GM18951 (cell line): ENCODE measurements at regions not wholly inside any gene's neighbourhood (a gene's known extent, or its start where the extent isn't known, plus 50 kb on each side); places are given as distances from the start of the nearest gene placed in this dataset.
"Not testable (repeated sequence)": the region's sequence is repeated elsewhere in the genome, so short reads cannot be mapped to it uniquely, and the experiment has no call there.

Source experiments
- POLR2A ChIP-seq: IDR thresholded peaks from 4 replicates; pipeline ENCODE4 v1.6.1; 2011; ENCODE audit warnings: mild to moderate bottlenecking; ENCODE audit not compliant: insufficient read length, insufficient read depth; ENCODE audit errors: extremely low read depth
- in situ Hi-C: fragments of 300-500 bp; cut with MboI; formaldehyde crosslinking; loops from one replicate; pipeline ENCODE4 v1.12.0; 2022; ENCODE audit warnings: low sequenced_read_pairs, mixed read lengths, inconsistent platforms; ENCODE audit not compliant: unreplicated experiment

DNA sequence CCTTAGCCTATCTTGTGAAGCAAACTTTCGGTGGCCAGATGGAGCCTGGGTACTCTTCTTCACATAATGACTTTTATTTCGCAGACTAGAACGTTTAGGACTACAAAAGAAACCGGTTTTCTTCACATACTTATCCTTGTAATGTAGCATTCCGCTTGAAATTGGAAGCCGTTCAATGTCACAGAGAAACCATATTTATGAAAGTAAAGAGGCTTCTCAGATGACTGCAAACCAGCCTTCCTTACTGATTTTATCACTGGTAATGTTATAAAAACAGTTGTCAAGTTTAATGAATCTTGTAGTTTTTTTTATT is 94.1 kb downstream of the PPIAL4G start:
- in situ Hi-C loops: no loop called here
- no peak for TF ChIP-seq POLR2A

DNA sequence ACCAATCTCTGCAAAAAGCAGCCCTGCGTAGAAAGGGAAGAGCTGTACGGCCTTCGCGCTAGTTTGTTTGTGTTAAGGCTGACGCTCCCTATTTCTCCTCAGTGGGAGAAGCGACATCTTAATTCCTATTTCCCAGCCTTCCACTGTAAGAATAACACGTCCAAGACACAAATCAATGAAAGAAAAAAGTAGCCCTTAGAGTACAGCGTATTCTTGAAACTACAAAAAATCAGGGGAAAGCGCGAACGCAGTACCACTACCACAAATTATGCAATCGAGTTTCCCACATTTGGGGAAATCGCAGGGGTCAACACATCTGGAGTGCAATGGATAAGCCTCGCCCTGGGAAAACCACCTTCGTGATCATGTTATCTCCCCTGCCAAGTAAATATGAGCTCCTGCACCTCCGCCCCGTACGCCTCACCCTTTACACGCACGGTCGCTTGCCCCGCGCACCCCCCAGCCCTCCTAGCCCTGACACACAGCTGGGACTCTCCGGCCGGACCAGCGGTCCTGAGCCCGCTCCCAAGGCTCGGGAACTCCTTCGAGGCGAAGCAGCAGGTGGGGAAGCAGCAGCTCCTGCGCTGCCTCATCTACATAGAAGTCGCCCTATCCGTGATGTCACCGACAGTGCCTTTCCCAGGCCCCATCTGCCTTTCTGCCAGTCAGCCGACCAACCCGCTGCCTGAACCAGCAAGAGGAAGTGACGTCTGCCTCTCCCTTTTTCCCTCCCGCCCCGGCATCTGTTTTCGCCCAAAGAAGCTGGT is 94.7 kb downstream of the PPIAL4G start:
- TF ChIP-seq POLR2A: peak; percentile 57
- in situ Hi-C loops: no loop called here

DNA sequence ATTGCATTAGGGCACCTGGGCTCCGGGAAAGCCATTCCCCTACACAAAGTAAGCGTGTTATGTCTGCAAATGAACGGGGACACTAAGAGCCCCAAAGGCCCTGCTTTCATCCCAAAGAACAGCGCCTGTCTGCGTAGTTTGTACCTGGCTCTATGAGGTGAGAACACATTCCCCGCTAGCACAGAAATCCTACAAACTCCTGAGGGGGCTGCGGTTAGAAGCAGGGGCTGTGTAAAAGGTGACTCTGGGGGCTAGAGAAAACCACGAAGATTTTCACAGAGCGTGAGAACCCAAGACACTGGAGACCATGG is 95.2 kb downstream of the PPIAL4G start:
- in situ Hi-C loops: not testable (repeated sequence)

DNA sequence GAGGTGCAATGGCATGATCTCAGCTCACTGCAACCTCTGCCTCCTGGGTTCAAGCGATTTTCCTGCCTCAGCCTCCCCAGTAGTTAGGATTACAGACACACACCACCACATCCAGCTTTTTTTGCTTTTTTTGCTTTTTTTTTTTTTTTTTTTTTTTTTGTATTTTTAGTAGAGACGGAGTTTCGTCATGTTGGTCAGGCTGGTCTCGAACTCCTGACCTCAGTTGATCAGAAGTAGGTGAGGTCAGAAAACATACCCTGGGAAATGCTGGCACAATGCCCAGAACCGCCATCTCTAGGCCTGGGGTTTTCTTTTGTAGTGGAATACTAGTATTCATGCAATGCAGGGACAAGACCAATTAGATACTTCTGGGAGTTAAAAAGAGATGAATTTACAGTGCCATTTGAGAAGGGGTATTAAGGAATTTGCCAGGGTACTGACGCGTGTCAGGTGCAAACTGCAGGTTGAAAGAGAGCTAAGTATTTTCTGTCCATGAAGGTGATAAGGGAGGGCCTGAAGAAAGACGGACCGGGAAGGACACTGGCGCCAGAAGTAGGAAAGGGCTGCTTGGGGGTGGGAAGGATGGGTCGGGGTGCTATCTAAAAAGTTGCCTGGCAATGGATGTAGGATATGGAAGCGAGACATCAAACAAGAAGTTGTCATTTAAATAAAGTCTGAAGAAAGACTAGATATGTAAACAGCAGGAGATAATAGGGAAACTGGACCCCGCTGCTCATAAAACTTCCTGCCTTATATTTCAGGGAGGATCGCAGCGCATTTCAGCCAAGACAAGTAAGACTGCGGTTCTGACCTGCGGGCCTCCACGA is 95.8 kb downstream of the PPIAL4G start:
- in situ Hi-C loops: not testable (repeated sequence)

DNA sequence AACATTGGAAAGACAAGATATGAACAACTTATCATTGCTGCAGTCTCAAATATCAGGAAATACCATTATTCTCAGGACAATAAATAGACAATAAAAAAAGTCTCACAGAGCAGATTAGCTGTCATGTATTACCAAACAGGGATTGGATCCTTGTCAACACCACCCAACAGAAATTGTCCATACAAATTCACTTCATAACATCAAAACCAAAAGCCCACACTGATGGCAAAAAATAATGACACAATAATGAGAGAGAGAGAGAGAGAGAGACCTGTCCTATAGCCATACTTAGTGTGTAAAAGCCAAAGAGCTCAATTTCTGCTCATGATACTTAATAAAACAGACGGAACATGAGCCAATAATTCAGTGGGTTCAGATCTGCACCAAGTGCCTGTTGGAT is 96.5 kb downstream of the PPIAL4G start:
- in situ Hi-C loops: no loop called here
- no peak for TF ChIP-seq POLR2A

DNA sequence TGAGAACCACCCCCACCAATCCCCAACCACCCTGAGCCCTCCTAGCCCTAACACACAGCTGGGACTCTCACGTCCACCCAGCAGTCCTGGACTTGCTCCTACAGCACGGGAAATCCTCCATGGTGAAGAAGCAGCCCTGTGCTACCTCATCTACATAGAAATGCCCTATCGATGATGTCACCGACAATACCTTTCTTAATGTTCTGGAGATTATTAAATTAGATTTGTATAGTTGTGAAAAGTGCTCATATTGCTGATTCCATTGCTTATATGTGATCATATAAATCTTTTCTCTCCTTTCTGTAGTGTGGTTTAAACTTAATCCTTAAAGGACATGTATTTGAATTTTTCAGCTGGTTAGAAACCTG is 97.1 kb downstream of the PPIAL4G start:
- in situ Hi-C loops: not testable (repeated sequence)

DNA sequence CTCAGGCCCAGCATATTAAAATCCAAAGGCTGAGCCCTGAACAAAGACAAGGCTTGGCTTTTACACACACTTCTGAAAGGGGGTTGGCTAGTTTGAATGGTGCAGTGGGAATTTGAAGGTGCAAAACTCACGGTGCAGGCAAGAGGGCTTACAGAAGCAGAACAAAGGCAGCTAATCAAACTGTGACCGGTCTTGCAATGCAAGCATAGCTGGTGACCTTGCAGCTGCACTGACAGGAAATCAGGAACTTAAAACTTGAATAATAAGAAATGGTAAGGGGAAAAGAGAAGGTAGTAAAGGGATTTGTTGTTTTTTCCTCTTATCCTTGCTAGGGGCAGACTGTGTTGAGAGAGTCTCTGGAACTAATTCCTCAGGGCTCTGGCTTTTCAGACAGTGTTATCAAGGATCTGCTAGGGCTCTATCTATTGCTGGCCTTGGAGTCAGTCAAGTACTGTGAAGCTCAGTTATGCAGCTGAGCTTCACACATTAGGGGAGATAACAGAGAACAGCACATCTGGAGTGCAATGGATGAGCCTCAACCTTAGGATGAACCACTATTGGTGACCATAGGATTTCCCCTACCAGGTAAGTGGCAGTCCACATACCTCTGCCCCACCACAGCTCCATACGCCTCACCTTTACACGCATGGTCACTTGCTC is 97.6 kb downstream of the PPIAL4G start:
- in situ Hi-C loops: no loop called here
- no peak for TF ChIP-seq POLR2A

DNA sequence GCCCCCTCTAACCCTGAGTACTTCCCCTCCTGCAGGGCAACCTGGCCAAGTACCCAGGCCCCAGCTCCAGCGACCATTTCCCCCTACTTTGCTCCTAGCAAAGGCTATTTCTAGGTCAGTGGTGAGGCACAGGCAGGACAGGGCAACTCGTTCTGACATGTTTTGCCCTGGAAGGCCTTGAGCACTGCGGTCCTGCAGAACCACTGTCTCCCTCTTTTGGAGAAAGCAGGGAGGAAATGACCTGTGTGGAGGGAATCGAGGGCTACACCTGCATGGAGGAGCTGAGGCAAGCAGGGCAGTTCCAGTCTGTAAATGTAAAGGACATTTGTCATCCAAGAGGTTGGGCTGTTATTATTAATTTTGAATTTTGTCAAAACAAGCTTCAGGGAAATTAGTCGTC is 99.1 kb downstream of the PPIAL4G start:
- in situ Hi-C loops: no loop called here
- no peak for TF ChIP-seq POLR2A

DNA sequence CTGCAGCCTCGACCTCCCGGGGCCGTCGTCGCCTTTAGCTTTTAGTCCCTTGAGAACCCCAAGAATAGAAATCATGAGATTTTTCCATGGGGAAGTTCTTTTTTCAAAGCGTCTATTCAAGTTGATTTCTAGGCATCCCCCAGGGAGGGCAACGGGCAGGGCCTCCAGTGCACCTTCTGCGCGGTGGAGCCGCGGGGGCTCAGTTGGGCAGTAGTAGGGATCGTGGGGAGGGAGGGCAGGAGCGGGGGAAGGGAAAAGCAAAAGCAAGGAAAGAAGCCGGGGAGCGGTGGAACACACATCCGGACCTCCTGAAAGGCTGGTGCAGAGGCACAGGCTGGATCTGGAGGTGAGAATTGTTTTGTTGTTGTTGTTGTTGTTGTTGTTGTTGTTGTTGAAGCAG is 103.4 kb downstream of the PPIAL4G start:
- in situ Hi-C loops: no loop called here
- no peak for TF ChIP-seq POLR2A

DNA sequence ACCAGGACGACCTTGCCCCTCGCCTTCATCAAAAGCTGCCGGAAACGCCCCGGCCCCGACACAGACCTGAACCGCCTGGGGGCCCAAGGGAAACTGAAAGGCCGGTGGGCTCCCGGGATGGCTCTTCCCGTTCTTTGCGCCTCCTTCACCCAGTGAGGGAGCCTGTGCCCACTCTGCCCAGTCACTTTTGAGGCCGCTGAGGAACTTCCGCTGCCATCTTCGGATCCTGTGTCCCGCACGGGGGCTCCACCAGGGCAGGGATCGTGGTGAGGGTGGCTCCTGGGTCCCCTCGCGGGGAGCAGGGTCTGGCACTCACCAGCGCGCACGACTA is 104.0 kb downstream of the PPIAL4G start:
- no peak for TF ChIP-seq POLR2A
- in situ Hi-C loops: no loop called here

DNA sequence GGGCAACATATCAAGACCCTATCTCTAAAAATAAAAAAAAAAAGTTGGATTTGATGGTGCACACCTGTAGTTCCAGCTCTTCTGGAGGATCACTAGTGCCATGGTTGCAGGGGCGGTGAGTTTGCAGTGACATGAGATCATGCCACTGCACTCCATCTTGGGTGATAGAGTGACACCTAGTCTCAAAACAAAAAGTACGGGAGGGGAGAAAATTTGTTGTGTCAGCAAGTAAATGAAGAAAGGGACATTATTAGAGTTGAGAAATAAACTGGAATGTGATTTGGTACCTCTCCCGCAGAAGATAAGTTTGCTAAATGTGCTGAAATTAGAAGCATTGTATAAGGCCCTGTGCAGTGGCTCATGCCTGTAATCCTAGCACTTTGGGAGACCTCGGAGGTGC is 105.1 kb downstream of the PPIAL4G start:
- in situ Hi-C loops: not testable (repeated sequence)

DNA sequence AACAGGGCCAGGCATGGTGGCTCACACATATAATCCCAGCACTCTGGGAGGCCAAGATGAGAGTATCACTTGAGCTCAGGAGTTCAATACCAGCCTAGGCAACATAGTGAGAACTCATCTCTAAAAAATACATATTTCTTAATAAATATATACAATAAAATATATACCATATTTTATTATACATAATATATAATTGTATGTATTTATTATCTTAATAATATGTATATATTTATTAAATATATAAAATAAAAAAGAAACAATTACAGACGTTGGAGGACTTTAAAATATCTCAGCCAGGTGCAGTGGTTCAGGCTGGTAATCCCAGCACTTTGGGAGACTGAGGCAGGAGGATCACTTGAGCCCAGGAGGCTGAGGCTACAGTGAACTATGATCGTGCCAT is 106.1 kb downstream of the PPIAL4G start:
- in situ Hi-C loops: not testable (repeated sequence)

DNA sequence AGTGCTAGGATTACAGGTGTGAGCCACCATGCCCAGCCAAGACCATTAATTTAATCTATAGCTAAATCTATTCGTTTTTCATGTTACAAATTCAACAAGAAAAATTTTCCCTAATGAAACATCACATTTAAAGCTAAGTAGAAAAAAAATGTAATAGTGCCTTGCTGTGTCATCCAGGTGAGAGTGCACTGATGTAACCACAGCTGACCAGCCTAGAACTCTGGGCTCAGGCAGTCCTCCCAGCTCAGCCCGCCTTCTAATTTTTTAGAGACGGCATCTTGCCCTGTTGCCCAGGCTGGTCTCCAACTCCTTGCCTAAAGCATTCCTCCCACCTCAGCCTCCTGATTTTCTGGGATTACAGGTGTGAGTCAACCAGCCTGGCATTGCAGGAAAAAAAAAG is 109.0 kb downstream of the PPIAL4G start:
- TF ChIP-seq POLR2A: no peak
- in situ Hi-C loops: no loop called here

DNA sequence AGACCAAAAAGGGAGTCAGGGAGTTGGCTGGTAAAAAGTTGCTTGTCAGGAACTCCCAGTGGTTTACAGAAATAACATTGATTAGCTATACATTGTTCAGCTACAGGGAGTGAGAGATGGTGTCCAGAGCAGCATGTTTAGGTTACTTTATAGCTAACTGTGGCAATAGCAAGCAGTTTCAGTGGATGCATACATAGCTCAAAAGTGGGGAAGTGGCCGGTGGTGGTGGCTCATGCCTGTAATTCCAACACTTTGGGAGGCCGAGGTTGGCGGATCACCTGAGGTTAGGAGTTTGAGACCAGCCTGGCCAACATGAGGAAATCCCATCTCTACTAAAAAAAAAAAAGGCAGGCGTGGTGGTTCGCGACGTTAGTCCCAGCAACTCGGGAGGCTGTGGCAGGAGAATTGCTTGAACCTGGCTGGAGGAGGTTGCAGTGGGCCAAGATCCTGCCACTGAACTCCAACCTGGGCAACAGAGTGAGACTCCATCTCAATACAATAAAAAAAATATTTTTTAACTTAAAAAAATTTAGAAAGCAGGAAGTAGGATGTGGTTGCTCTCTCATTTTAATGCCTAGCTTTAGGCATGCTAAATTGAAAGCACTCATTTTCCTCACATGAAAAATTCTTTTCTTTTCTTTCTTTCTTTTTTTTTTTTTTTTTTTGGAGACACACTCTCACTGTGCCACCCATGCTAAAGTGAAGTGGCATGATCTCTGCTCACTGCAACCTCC is 109.7 kb downstream of the PPIAL4G start:
- in situ Hi-C loops: no loop called here
- no peak for TF ChIP-seq POLR2A
